ENCODE measurements at regions not wholly inside any gene's neighbourhood (a gene's known extent, or its start where the extent isn't known, plus 50 kb on each side); places are given as distances from the start of the nearest gene placed in this dataset.

- DNase-seq (ENCODE audit: low read depth): no peak
- TF ChIP-seq, protein P1, sequence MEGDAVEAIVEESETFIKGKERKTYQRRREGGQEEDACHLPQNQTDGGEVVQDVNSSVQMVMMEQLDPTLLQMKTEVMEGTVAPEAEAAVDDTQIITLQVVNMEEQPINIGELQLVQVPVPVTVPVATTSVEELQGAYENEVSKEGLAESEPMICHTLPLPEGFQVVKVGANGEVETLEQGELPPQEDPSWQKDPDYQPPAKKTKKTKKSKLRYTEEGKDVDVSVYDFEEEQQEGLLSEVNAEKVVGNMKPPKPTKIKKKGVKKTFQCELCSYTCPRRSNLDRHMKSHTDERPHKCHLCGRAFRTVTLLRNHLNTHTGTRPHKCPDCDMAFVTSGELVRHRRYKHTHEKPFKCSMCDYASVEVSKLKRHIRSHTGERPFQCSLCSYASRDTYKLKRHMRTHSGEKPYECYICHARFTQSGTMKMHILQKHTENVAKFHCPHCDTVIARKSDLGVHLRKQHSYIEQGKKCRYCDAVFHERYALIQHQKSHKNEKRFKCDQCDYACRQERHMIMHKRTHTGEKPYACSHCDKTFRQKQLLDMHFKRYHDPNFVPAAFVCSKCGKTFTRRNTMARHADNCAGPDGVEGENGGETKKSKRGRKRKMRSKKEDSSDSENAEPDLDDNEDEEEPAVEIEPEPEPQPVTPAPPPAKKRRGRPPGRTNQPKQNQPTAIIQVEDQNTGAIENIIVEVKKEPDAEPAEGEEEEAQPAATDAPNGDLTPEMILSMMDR (conservative IDR thresholded peaks at IDR 0.05; ENCODE audit: control insufficient read depth, insufficient read depth, low read depth, low read length): no peak
- H3K4me3 ChIP-seq (ENCODE audit: control insufficient read depth, low read depth, low read length): no peak overlapping the region
Observed at GRCh38 chr10:10130686-10131085, 887.0 kb upstream of the CELF2 start.

DNA sequence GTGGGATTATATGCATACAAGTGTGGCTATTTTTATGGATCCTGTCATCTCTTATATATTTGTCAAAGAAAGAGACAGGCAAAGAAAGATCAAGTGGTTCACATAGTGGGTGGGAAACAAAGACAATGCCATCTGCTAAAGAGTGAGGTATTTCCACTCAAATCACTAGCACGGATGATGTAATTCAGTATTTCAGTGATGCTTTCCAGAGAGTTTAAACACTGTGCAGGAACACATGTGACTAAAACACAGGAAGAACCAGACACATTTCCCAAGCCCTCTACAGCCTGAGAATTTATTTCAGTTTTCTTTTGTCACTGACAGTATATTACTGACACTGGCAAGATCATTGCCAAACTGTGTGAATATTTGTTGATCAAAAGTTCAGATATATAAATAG, 885.7 kb upstream of the CELF2 start:
- TF ChIP-seq, protein P1 (conservative IDR thresholded peaks at IDR 0.05; ENCODE audit: control insufficient read depth, insufficient read depth, low read depth, low read length): no peak
- DNase-seq (ENCODE audit: low read depth): peak; percentile 29
- H3K4me3 ChIP-seq (ENCODE audit: control insufficient read depth, low read depth, low read length): no peak overlapping the region

- no peak for DNase-seq (ENCODE audit: low read depth)
- TF ChIP-seq, protein P1 (conservative IDR thresholded peaks at IDR 0.05; ENCODE audit: control insufficient read depth, insufficient read depth, low read depth, low read length): no peak
- H3K4me3 ChIP-seq (ENCODE audit: control insufficient read depth, low read depth, low read length): no peak overlapping the region
Observed at GRCh38 chr10:10133281-10133680, 884.4 kb upstream of the CELF2 start.

DNA sequence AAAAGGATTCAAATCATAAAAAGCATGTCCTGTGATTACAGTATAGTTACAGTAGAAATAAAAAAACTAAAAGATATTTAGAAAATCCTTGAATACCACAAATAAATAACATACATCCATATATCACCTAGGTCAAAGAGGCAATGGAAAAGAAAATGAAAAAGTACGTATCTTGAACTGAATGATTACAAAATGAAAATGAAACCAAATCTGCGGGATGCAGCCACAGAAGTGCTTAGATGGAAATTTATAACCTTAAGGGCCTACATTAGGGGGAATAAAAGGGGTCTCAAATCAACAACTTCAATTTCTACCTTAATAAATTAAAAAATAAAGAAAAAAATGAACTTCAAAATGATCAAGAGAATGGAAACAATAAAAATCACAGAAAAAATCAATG, 879.0 kb upstream of the CELF2 start:
- peak overlapping the region; percentile 20 for H3K4me3 ChIP-seq (ENCODE audit: control insufficient read depth, low read depth, low read length)
- TF ChIP-seq, protein P1 (conservative IDR thresholded peaks at IDR 0.05; ENCODE audit: control insufficient read depth, insufficient read depth, low read depth, low read length): no peak
- peak; percentile 18 for DNase-seq (ENCODE audit: low read depth)

DNA sequence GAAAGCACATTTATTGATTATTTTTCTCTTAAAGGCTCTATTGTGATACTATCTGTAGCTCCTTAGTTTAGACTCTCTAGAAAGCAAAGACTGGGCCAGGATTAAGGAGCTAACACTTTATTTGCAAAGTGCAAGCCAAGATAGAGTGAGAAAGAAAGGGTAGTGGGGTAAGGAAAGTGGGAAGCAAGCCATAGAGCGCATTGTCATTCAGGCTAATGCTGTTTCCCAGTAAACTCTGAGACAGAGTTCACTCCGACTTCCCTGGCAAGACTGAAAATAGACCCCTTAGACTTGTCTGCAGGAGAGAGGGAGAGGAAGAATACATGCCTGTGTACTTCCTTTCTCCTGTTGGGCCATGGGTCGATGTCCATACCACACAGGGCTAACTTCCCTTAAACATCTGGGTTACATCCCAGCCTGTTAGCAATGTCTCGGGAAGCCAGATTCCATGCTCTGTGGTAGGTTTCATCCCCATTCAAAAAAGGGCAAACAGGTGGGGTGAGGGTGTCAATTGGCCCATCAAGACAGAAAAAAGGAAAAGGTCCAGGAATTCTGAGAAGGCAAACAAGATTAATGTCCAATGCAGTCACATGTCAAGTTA, 875.8 kb upstream of the CELF2 start:
- no peak overlapping the region for H3K4me3 ChIP-seq (ENCODE audit: control insufficient read depth, low read depth, low read length)
- no peak for DNase-seq (ENCODE audit: low read depth)

GRCh38 chr10:10146604-10147003, 871.1 kb upstream of the CELF2 start:
- no peak for DNase-seq (ENCODE audit: low read depth)
- TF ChIP-seq, protein P1 (conservative IDR thresholded peaks at IDR 0.05; ENCODE audit: control insufficient read depth, insufficient read depth, low read depth, low read length): no peak
- no peak overlapping the region for H3K4me3 ChIP-seq (ENCODE audit: control insufficient read depth, low read depth, low read length)

More for the DNA sequence above, 875.8 kb upstream of the CELF2 start:
- TF ChIP-seq, protein P1 (conservative IDR thresholded peaks at IDR 0.05; ENCODE audit: control insufficient read depth, insufficient read depth, low read depth, low read length): no peak

DNA sequence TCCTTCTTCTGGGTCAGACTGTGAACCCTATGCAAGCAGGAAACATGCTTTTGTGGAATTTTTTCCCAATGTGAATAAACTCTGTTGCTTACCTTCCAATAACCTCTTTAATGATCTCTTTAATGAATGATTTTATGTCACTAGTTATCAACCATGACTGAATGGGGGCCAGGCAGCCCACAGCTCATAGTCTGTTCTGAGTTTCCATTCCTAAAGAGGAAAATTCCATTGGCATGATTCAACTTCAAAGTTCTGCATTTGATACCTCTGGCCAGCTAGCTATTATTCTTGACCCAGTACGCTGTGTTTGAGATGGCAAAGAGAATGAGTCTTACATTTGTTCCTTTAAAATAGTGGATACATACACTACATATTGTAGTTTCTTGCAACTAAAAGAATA, 867.8 kb upstream of the CELF2 start:
- TF ChIP-seq, protein P1 (conservative IDR thresholded peaks at IDR 0.05; ENCODE audit: control insufficient read depth, insufficient read depth, low read depth, low read length): no peak
- DNase-seq (ENCODE audit: low read depth): no peak

More for the DNA sequence above, 867.8 kb upstream of the CELF2 start:
- H3K4me3 ChIP-seq (ENCODE audit: control insufficient read depth, low read depth, low read length): no peak overlapping the region
